Suppressor macrophage (primary cell): ENCODE measurements at regions not wholly inside any gene's neighbourhood (a gene's known extent, or its start where the extent isn't known, plus 50 kb on each side); places are given as distances from the start of the nearest gene placed in this dataset.
"Not testable (repeated sequence)": the region's sequence is repeated elsewhere in the genome, so short reads cannot be mapped to it uniquely, and the experiment has no call there.

Source experiments
- DNase-seq, 4 experiments: peaks; one replicate each; pipeline ENCODE4 v3.0.0-alpha.2; 2020 to 2022

GRCh38 chr3:59496250-59496649 lies 446.4 kb upstream of the CFAP20DC start:
- DNase-seq, result no peak

- not testable (repeated sequence) for DNase-seq
Measured at GRCh38 chr3:59494969-59495368, 445.1 kb upstream of the CFAP20DC start.

- no peak for DNase-seq
Measured at GRCh38 chr3:59486520-59486919, 436.7 kb upstream of the CFAP20DC start.

GRCh38 chr3:59483191-59483590 lies 433.4 kb upstream of the CFAP20DC start:
- DNase-seq, result no peak

- DNase-seq, result peak in 2 of 4 experiments; percentile 10 to 16
Measured at GRCh38 chr3:59482684-59483083, 432.9 kb upstream of the CFAP20DC start.

- DNase-seq, result peak in 2 of 4 experiments; percentile 30 to 37
Measured at GRCh38 chr3:59481776-59482400, 432.1 kb upstream of the CFAP20DC start.

- peak; percentile 45 to 75 (median 64) for DNase-seq
Measured at GRCh38 chr3:59480486-59480995, 430.7 kb upstream of the CFAP20DC start.

- no peak for DNase-seq
Measured at GRCh38 chr3:59473636-59474035, 423.8 kb upstream of the CFAP20DC start.

GRCh38 chr3:59472541-59472940 lies 422.7 kb upstream of the CFAP20DC start:
- DNase-seq, result no peak

- no peak for DNase-seq
Measured at GRCh38 chr3:59469948-59470723, 420.3 kb upstream of the CFAP20DC start.

GRCh38 chr3:59467476-59467875 lies 417.7 kb upstream of the CFAP20DC start:
- DNase-seq, result no peak

- DNase-seq, result no peak
Measured at GRCh38 chr3:59464187-59464586, 414.4 kb upstream of the CFAP20DC start.

GRCh38 chr3:59463253-59463652 lies 413.4 kb upstream of the CFAP20DC start:
- DNase-seq, result no peak

GRCh38 chr3:59460068-59460467 lies 410.2 kb upstream of the CFAP20DC start:
- no peak for DNase-seq

GRCh38 chr3:59456852-59457485 lies 407.1 kb upstream of the CFAP20DC start:
- DNase-seq, result no peak

GRCh38 chr3:59451800-59452746 lies 402.2 kb upstream of the CFAP20DC start:
- DNase-seq, result no peak

GRCh38 chr3:59450946-59451763 lies 401.3 kb upstream of the CFAP20DC start:
- no peak for DNase-seq

GRCh38 chr3:59450437-59450836 lies 400.6 kb upstream of the CFAP20DC start:
- no peak for DNase-seq

GRCh38 chr3:59446775-59447465 lies 397.1 kb upstream of the CFAP20DC start:
- no peak for DNase-seq

GRCh38 chr3:59444676-59445075 lies 394.9 kb upstream of the CFAP20DC start:
- no peak for DNase-seq

GRCh38 chr3:59444294-59444671 lies 394.5 kb upstream of the CFAP20DC start:
- DNase-seq, result no peak
